ENCODE measurements at regions not wholly inside any gene's neighbourhood (a gene's known extent, or its start where the extent isn't known, plus 50 kb on each side); places are given as distances from the start of the nearest gene placed in this dataset.

- Mint-ChIP-seq H3K4me3 (no peak overlapping the region), H3K27me3 (peaks cover 5% of the 10 kb centered on the region), H3K27ac (no peak overlapping the region), H3K36me3 (no peaks in the 10 kb centered on the region), H3K4me1 (no peaks in the 10 kb centered on the region), H3K9me3 (peaks cover 6% of the 10 kb centered on the region)
- POLR2A ChIA-PET, result no interaction called here
- ATAC-seq (ENCODE audit: low read depth), result no peak
- DNase-seq, result no peak
Measured at GRCh38 chr4:14835288-14835687, 167.0 kb upstream of the CPEB2 start.

GRCh38 chr4:14835708-14836425 is 166.4 kb upstream of the CPEB2 start:
- no peaks in the 10 kb centered on the region for H3K36me3 Mint-ChIP-seq
- no peak overlapping the region for H3K4me3 Mint-ChIP-seq
- no peak for DNase-seq
- H3K9me3 Mint-ChIP-seq, result peaks cover 6% of the 10 kb centered on the region
- POLR2A ChIA-PET, result no interaction called here
- no peak for ATAC-seq (ENCODE audit: low read depth)
- no peak overlapping the region for H3K27ac Mint-ChIP-seq
- no peaks in the 10 kb centered on the region for H3K4me1 Mint-ChIP-seq
- H3K27me3 Mint-ChIP-seq, result peaks cover 5% of the 10 kb centered on the region

GRCh38 chr4:14837860-14838259 is 164.4 kb upstream of the CPEB2 start:
- Mint-ChIP-seq H3K27ac (no peak overlapping the region), H3K27me3 (peaks cover 5% of the 10 kb centered on the region), H3K36me3 (no peaks in the 10 kb centered on the region), H3K4me3 (no peak overlapping the region), H3K4me1 (no peaks in the 10 kb centered on the region), H3K9me3 (peaks cover 7% of the 10 kb centered on the region)
- DNase-seq (no peak), ATAC-seq (ENCODE audit: low read depth) (no peak)
- POLR2A ChIA-PET, result no interaction called here

GRCh38 chr4:14841801-14842768 is 160.2 kb upstream of the CPEB2 start:
- H3K27me3 Mint-ChIP-seq, result no peaks in the 10 kb centered on the region
- DNase-seq (no peak), ATAC-seq (ENCODE audit: low read depth) (no peak)
- no peak overlapping the region for H3K27ac Mint-ChIP-seq
- H3K4me3 Mint-ChIP-seq, result no peak overlapping the region
- no peaks in the 10 kb centered on the region for H3K36me3 Mint-ChIP-seq
- H3K4me1 Mint-ChIP-seq, result no peaks in the 10 kb centered on the region
- H3K9me3 Mint-ChIP-seq, result peaks cover 4% of the 10 kb centered on the region
- POLR2A ChIA-PET, result no interaction called here

GRCh38 chr4:14842964-14843630 is 159.2 kb upstream of the CPEB2 start:
- no peak overlapping the region for H3K4me3 Mint-ChIP-seq
- no peaks in the 10 kb centered on the region for H3K4me1 Mint-ChIP-seq
- POLR2A ChIA-PET, result no interaction called here
- no peaks in the 10 kb centered on the region for H3K36me3 Mint-ChIP-seq
- DNase-seq, result no peak
- H3K27me3 Mint-ChIP-seq, result no peaks in the 10 kb centered on the region
- no peak overlapping the region for H3K27ac Mint-ChIP-seq
- peaks cover 1% of the 10 kb centered on the region for H3K9me3 Mint-ChIP-seq
- no peak for ATAC-seq (ENCODE audit: low read depth)

- ATAC-seq (ENCODE audit: low read depth), result no peak
- peaks cover 2% of the 10 kb centered on the region for H3K27me3 Mint-ChIP-seq
- no peak for DNase-seq
- no peak overlapping the region for H3K4me3 Mint-ChIP-seq
- H3K27ac Mint-ChIP-seq, result no peak overlapping the region
- no peaks in the 10 kb centered on the region for H3K4me1 Mint-ChIP-seq
- no peaks in the 10 kb centered on the region for H3K36me3 Mint-ChIP-seq
- POLR2A ChIA-PET, result no interaction called here
- H3K9me3 Mint-ChIP-seq, result peaks cover 1% of the 10 kb centered on the region
Measured at GRCh38 chr4:14844061-14844460, 158.2 kb upstream of the CPEB2 start.

GRCh38 chr4:14848229-14848628 is 154.1 kb upstream of the CPEB2 start:
- POLR2A ChIA-PET, result no interaction called here
- H3K27ac Mint-ChIP-seq, result no peak overlapping the region
- no peak for ATAC-seq (ENCODE audit: low read depth)

GRCh38 chr4:14850455-14851097 is 151.7 kb upstream of the CPEB2 start:
- H3K27me3 Mint-ChIP-seq, result peaks cover 2% of the 10 kb centered on the region
- DNase-seq (no peak), ATAC-seq (ENCODE audit: low read depth) (no peak)
- H3K9me3 Mint-ChIP-seq, result peaks cover 1% of the 10 kb centered on the region
- peaks cover 3% of the 10 kb centered on the region for H3K4me1 Mint-ChIP-seq
- H3K4me3 Mint-ChIP-seq, result no peak overlapping the region
- H3K36me3 Mint-ChIP-seq, result no peaks in the 10 kb centered on the region
- POLR2A ChIA-PET, result no interaction called here
- H3K27ac Mint-ChIP-seq, result no peak overlapping the region

More at GRCh38 chr4:14848229-14848628, 154.1 kb upstream of the CPEB2 start:
- Mint-ChIP-seq H3K4me1 (peaks cover 3% of the 10 kb centered on the region), H3K27me3 (peaks cover 2% of the 10 kb centered on the region), H3K4me3 (no peak overlapping the region), H3K36me3 (no peaks in the 10 kb centered on the region), H3K9me3 (peaks cover 1% of the 10 kb centered on the region)
- no peak for DNase-seq

- POLR2A ChIA-PET, result no interaction called here
- H3K4me3 Mint-ChIP-seq, result no peak overlapping the region
- peaks cover 2% of the 10 kb centered on the region for H3K27me3 Mint-ChIP-seq
- H3K36me3 Mint-ChIP-seq, result no peaks in the 10 kb centered on the region
- H3K4me1 Mint-ChIP-seq, result peaks cover 5% of the 10 kb centered on the region
- peaks cover 2% of the 10 kb centered on the region for H3K9me3 Mint-ChIP-seq
- H3K27ac Mint-ChIP-seq, result no peak overlapping the region
- ATAC-seq (ENCODE audit: low read depth), result no peak
- DNase-seq, result no peak
Measured at GRCh38 chr4:14853176-14853943, 148.9 kb upstream of the CPEB2 start.

- Mint-ChIP-seq H3K9me3 (peaks cover 2% of the 10 kb centered on the region), H3K4me1 (peaks cover 2% of the 10 kb centered on the region), H3K27ac (no peak overlapping the region), H3K4me3 (no peak overlapping the region), H3K27me3 (peaks cover 2% of the 10 kb centered on the region), H3K36me3 (no peaks in the 10 kb centered on the region)
- DNase-seq, result no peak
- ATAC-seq (ENCODE audit: low read depth), result no peak
- POLR2A ChIA-PET, result no interaction called here
Measured at GRCh38 chr4:14855719-14856061, 146.6 kb upstream of the CPEB2 start.

GRCh38 chr4:14856062-14856933 is 146.0 kb upstream of the CPEB2 start:
- POLR2A ChIA-PET, result no interaction called here
- H3K9me3 Mint-ChIP-seq, result peaks cover 1% of the 10 kb centered on the region
- H3K36me3 Mint-ChIP-seq, result no peaks in the 10 kb centered on the region
- H3K4me3 Mint-ChIP-seq, result no peak overlapping the region
- H3K27ac Mint-ChIP-seq, result no peak overlapping the region
- peaks cover 2% of the 10 kb centered on the region for H3K4me1 Mint-ChIP-seq
- H3K27me3 Mint-ChIP-seq, result peaks cover 2% of the 10 kb centered on the region
- DNase-seq (no peak), ATAC-seq (ENCODE audit: low read depth) (peak; percentile 47)

- no peak for ATAC-seq (ENCODE audit: low read depth)
- H3K27ac Mint-ChIP-seq, result no peak overlapping the region
- peaks cover 2% of the 10 kb centered on the region for H3K27me3 Mint-ChIP-seq
- H3K9me3 Mint-ChIP-seq, result peaks cover 1% of the 10 kb centered on the region
- no peak overlapping the region for H3K4me3 Mint-ChIP-seq
- no peak for DNase-seq
- H3K36me3 Mint-ChIP-seq, result no peaks in the 10 kb centered on the region
- peaks cover 2% of the 10 kb centered on the region for H3K4me1 Mint-ChIP-seq
- POLR2A ChIA-PET, result no interaction called here
Measured at GRCh38 chr4:14856934-14857235, 145.4 kb upstream of the CPEB2 start.
